IMR-90 (cell line): ENCODE measurements at regions not wholly inside any gene's neighbourhood (a gene's known extent, or its start where the extent isn't known, plus 50 kb on each side); places are given as distances from the start of the nearest gene placed in this dataset.

ENCODE experiments used
- ATAC-seq: fragments of 200-7000 bp; cut with Tn5 transposase; 2 replicates; pipeline ENCODE4 v1.9.1; 2020; ENCODE audit warnings: low read depth, mild to moderate bottlenecking, moderate library complexity
- BruUV-seq: library from RNA; stranded (reverse); fragments of 400-500 nt; replicated peaks from 2 replicates; lab custom pipeline; 2021; lab: Mats Ljungman, UMichigan
- CTCF ChIA-PET: fragments of 300-600 bp; formaldehyde crosslinking; extraction: SDS; loops from one replicate; lab custom pipeline; 2021; ENCODE audit warnings: antibody characterized with exemption; lab: Yijun Ruan, JAX
- POLR2A ChIA-PET: fragments of 300-600 bp; sonication (Branson Sonifier 250); formaldehyde crosslinking; loops from one replicate; lab custom pipeline; 2022; ENCODE audit warnings: antibody characterized with exemption; ENCODE audit not compliant: unreplicated experiment; lab: Charles Lee
- DNase-seq: peaks from one replicate; pipeline ENCODE4 v3.0.0; 2013
- H2AFZ ChIP-seq: replicated peaks from 2 replicates; pipeline ENCODE3; 2013; ENCODE audit warnings: low read length, mild to moderate bottlenecking; ENCODE audit not compliant: poor library complexity
- H2AK5ac ChIP-seq: 2 replicates; pipeline ENCODE4 v1.6.1; 2013; ENCODE audit warnings: low read depth, low read length, inconsistent platforms
- H2AK9ac ChIP-seq: replicated peaks from 2 replicates; pipeline ENCODE3; 2013; ENCODE audit warnings: mild to moderate bottlenecking, low read depth, low read length, moderate library complexity; ENCODE audit not compliant: poor library complexity
- H2BK120ac ChIP-seq: 2 replicates; pipeline ENCODE4 v1.6.1; 2013; ENCODE audit warnings: low read depth, low read length, inconsistent platforms
- H2BK15ac ChIP-seq: 3 replicates; pipeline ENCODE4 v1.6.1; 2013; ENCODE audit warnings: low read depth, low read length, inconsistent platforms
- H2BK20ac ChIP-seq: 2 replicates; pipeline ENCODE4 v1.6.1; 2013; ENCODE audit warnings: low read depth, mild to moderate bottlenecking, inconsistent platforms, low read length, moderate library complexity
- H2BK5ac ChIP-seq: 2 replicates; pipeline ENCODE4 v1.6.1; 2013; ENCODE audit warnings: mild to moderate bottlenecking, low read depth, low read length, inconsistent platforms; ENCODE audit not compliant: poor library complexity, severe bottlenecking
- H3K14ac ChIP-seq: replicated peaks from 2 replicates; pipeline ENCODE4 v1.6.1; 2013; ENCODE audit warnings: low read depth, low read length, inconsistent platforms
- H3K18ac ChIP-seq: 2 replicates; pipeline ENCODE4 v1.6.1; 2013; ENCODE audit warnings: low read depth, low read length, control low read depth
- H3K23ac ChIP-seq: 2 replicates; pipeline ENCODE4 v1.6.1; 2013; ENCODE audit warnings: low read depth, low read length, inconsistent platforms
- H3K27ac ChIP-seq: 2 replicates; pipeline ENCODE4 v1.5.1; 2013; ENCODE audit warnings: mild to moderate bottlenecking, control low read depth, low read length; ENCODE audit not compliant: insufficient read depth
- H3K27me3 ChIP-seq: 2 replicates; pipeline ENCODE4 v1.6.1; 2013; ENCODE audit warnings: low read length; ENCODE audit not compliant: control insufficient read depth, insufficient read depth
- H3K36me3 ChIP-seq: 2 replicates; pipeline ENCODE4 v1.6.1; 2013; ENCODE audit warnings: low read length, mixed read lengths; ENCODE audit not compliant: control insufficient read depth, insufficient read depth
- H3K4ac ChIP-seq: 2 replicates; pipeline ENCODE4 v1.6.1; 2013; ENCODE audit warnings: low read depth, low read length, inconsistent platforms
- H3K4me1 ChIP-seq: 2 replicates; pipeline ENCODE4 v1.6.1; 2013; ENCODE audit warnings: low read length, mixed read lengths; ENCODE audit not compliant: control insufficient read depth, insufficient read depth
- H3K4me2 ChIP-seq: 2 replicates; pipeline ENCODE4 v1.6.1; 2013; ENCODE audit warnings: low read depth, mild to moderate bottlenecking, control low read depth, low read length, moderate library complexity
- H3K4me3 ChIP-seq: 2 replicates; pipeline ENCODE4 v1.5.1; 2013; ENCODE audit warnings: low read depth, mild to moderate bottlenecking, control low read depth, low read length, moderate library complexity; ENCODE audit not compliant: insufficient read depth
- H3K56ac ChIP-seq: 2 replicates; pipeline ENCODE4 v1.6.1; 2013; ENCODE audit warnings: low read length, inconsistent platforms; ENCODE audit not compliant: insufficient read depth; ENCODE audit errors: extremely low read depth
- H3K79me1 ChIP-seq, 2 experiments: 2 replicates each; pipeline ENCODE4 v1.6.1; 2013; ENCODE audit warnings: low read length in 2 of 2, inconsistent platforms in 1 of 2, low read depth in 1 of 2
- H3K9ac ChIP-seq: 2 replicates; pipeline ENCODE4 v1.6.1; 2013; ENCODE audit warnings: low read depth, low read length, control low read depth
- H3K9me1 ChIP-seq: 2 replicates; pipeline ENCODE4 v1.6.1; 2013; ENCODE audit warnings: low read length, inconsistent platforms; ENCODE audit not compliant: insufficient read depth
- H3K9me3 ChIP-seq: 2 replicates; pipeline ENCODE4 v1.6.1; 2013; ENCODE audit warnings: low read length; ENCODE audit not compliant: control insufficient read depth, insufficient read depth
- H4K20me1 ChIP-seq: 2 replicates; pipeline ENCODE4 v1.6.1; 2013; ENCODE audit warnings: low read length, inconsistent platforms; ENCODE audit not compliant: insufficient read depth
- H4K5ac ChIP-seq: 2 replicates; pipeline ENCODE4 v1.6.1; 2013; ENCODE audit warnings: mild to moderate bottlenecking, low read depth, low read length, control low read depth
- H4K8ac ChIP-seq, 2 experiments: 2 replicates each; pipeline ENCODE4 v1.6.1; 2013; ENCODE audit warnings: low read depth in 2 of 2, low read length in 2 of 2, control low read depth in 1 of 2, inconsistent platforms in 1 of 2
- H4K91ac ChIP-seq: 2 replicates; pipeline ENCODE4 v1.6.1; 2013; ENCODE audit warnings: low read depth, low read length, inconsistent platforms; ENCODE audit not compliant: insufficient read depth
- BHLHE40 ChIP-seq: fragments of 150-350 bp; IDR thresholded peaks from 2 replicates; pipeline ENCODE4 v1.6.1; 2016; ENCODE audit warnings: mild to moderate bottlenecking, low read depth, low read length
- CEBPB ChIP-seq: IDR thresholded peaks from 2 replicates; pipeline ENCODE4 v1.6.1; 2012; ENCODE audit warnings: low read depth, low read length, improper control_type of control experiment
- CHD1 ChIP-seq: IDR thresholded peaks from 2 replicates; pipeline ENCODE4 v1.6.1; 2012; ENCODE audit warnings: low read depth, low read length, improper control_type of control experiment
- CTCF ChIP-seq: conservative IDR thresholded peaks from 2 replicates; pipeline ENCODE4 v1.5.1; 2012; ENCODE audit warnings: mild to moderate bottlenecking, low read depth, low read length, improper control_type of control experiment
- ELK1 ChIP-seq: fragments of 150-350 bp; IDR thresholded peaks from 2 replicates; pipeline ENCODE4 v1.6.1; 2016; ENCODE audit warnings: low read depth, mild to moderate bottlenecking, low read length, moderate library complexity, borderline replicate concordance
- FOS ChIP-seq: fragments of 150-350 bp; IDR thresholded peaks from 2 replicates; pipeline ENCODE4 v1.6.1; 2016; ENCODE audit warnings: low read depth, low read length
- MAFK ChIP-seq: IDR thresholded peaks from 2 replicates; pipeline ENCODE4 v1.6.1; 2012; ENCODE audit warnings: low read depth, low read length, improper control_type of control experiment
- MXI1 ChIP-seq: IDR thresholded peaks from 2 replicates; pipeline ENCODE4 v1.6.1; 2012; ENCODE audit warnings: low read depth, mild to moderate bottlenecking, low read length, moderate library complexity, borderline replicate concordance
- NFE2L2 ChIP-seq: fragments of 150-350 bp; IDR thresholded peaks from 2 replicates; pipeline ENCODE4 v1.6.1; 2016; ENCODE audit warnings: low read depth, mild to moderate bottlenecking, low read length
- POLR2A ChIP-seq: IDR thresholded peaks from 2 replicates; pipeline ENCODE4 v1.6.1; 2012; ENCODE audit warnings: mild to moderate bottlenecking, low read depth, low read length
- RAD21 ChIP-seq: IDR thresholded peaks from 2 replicates; pipeline ENCODE4 v1.6.1; 2012; ENCODE audit warnings: low read length, improper control_type of control experiment
- RCOR1 ChIP-seq: IDR thresholded peaks from 2 replicates; pipeline ENCODE4 v1.6.1; 2012; ENCODE audit warnings: mild to moderate bottlenecking, low read length, improper control_type of control experiment; ENCODE audit not compliant: insufficient replicate concordance
- RFX5 ChIP-seq: IDR thresholded peaks from 2 replicates; pipeline ENCODE4 v1.8.0; 2012; ENCODE audit warnings: low read depth, mild to moderate bottlenecking, low read length, moderate library complexity
- SMC3 ChIP-seq: fragments of 150-350 bp; IDR thresholded peaks from 2 replicates; pipeline ENCODE4 v1.6.1; 2016; ENCODE audit warnings: low read depth, mild to moderate bottlenecking, antibody characterized with exemption, low read length, moderate library complexity
- USF2 ChIP-seq: fragments of 150-350 bp; IDR thresholded peaks from 2 replicates; pipeline ENCODE4 v1.6.1; 2017; ENCODE audit warnings: mild to moderate bottlenecking, antibody characterized with exemption, low read length, low read depth
- WGBS, 2 experiments: methylation state at CpG; one replicate each; pipeline versions ENCODE4 v1.1.5 to v1.1.7; 2013; ENCODE audit warnings: missing lambda C conversion rate in 2 of 2; ENCODE audit not compliant: insufficient read length in 1 of 2; ENCODE audit errors: extremely low coverage in 2 of 2; 5-methylcytosine and 5-hydroxymethylcytosine counted together
- dilution Hi-C: fragments of 300-500 bp; cut with HindIII; formaldehyde crosslinking; loops from one replicate; pipeline ENCODE4 v1.14.3; 2018; ENCODE audit warnings: low sequenced_read_pairs; ENCODE audit not compliant: unreplicated experiment
- in situ Hi-C: fragments of 300-500 bp; cut with MboI; formaldehyde crosslinking; loops from 3 replicates; pipeline ENCODE4 v1.14.3; 2019; ENCODE audit warnings: low sequenced_read_pairs, inconsistent platforms, mixed read lengths
- intact Hi-C: fragments of 100-400 bp; cut with micrococcal nuclease; formaldehyde crosslinking; loops from 2 replicates; pipeline ENCODE4 v1.10.0; 2022

GRCh38 chr3:173249457-173249856 lies 108.4 kb upstream of the SPATA16 start:
- no peak overlapping the region for H3K18ac ChIP-seq
- H2BK120ac ChIP-seq, result no peak overlapping the region
- H3K4me1 ChIP-seq, result no peaks in the 10 kb centered on the region
- H2BK20ac ChIP-seq, result no peak overlapping the region
- no peaks in the 10 kb centered on the region for H3K9me3 ChIP-seq
- no peak overlapping the region for H3K56ac ChIP-seq
- no peaks in the 10 kb centered on the region for H3K79me1 ChIP-seq
- no peaks in the 10 kb centered on the region for H3K9me1 ChIP-seq
- no peak overlapping the region for H2AK9ac ChIP-seq
- H4K8ac ChIP-seq, result no peak overlapping the region
- H3K27ac ChIP-seq, result no peak overlapping the region
- no peak for DNase-seq
- no TSS peak for BruUV-seq
- H3K9ac ChIP-seq, result no peak overlapping the region
- POLR2A ChIA-PET, result no interaction called here
- ATAC-seq, result no peak
- H3K4ac ChIP-seq, result no peak overlapping the region
- no peak overlapping the region for H3K4me3 ChIP-seq
- H3K36me3 ChIP-seq, result no peaks in the 10 kb centered on the region
- H3K27me3 ChIP-seq, result no peaks in the 10 kb centered on the region
- H2AK5ac ChIP-seq, result no peak overlapping the region
- TF ChIP-seq NFE2L2 (no peak), ELK1 (no peak), MXI1 (no peak), CHD1 (no peak), USF2 (no peak), RAD21 (no peak), CTCF (no peak), CEBPB (no peak), BHLHE40 (no peak), POLR2A (no peak), FOS (no peak), MAFK (no peak), RFX5 (no peak), RCOR1 (no peak), SMC3 (no peak)
- H3K14ac ChIP-seq, result no peak overlapping the region
- H2BK15ac ChIP-seq, result no peak overlapping the region
- CTCF ChIA-PET, result no interaction called here
- no peak overlapping the region for H3K23ac ChIP-seq
- H4K91ac ChIP-seq, result no peak overlapping the region
- intact Hi-C loops, result no loop called here
- WGBS, 2 experiments, result no CpG with 5 or more reads among the region's 2 CpGs
- no peak overlapping the region for H2BK5ac ChIP-seq
- no peaks in the 10 kb centered on the region for H4K20me1 ChIP-seq
- H2AFZ ChIP-seq, result no peak overlapping the region
- in situ Hi-C loops, result no loop called here
- no peak overlapping the region for H4K5ac ChIP-seq
- no peak overlapping the region for H3K4me2 ChIP-seq
- dilution Hi-C loops, result no loop called here
